HG03135 (cell line): ENCODE measurements at regions not wholly inside any gene's neighbourhood (a gene's known extent, or its start where the extent isn't known, plus 50 kb on each side); places are given as distances from the start of the nearest gene placed in this dataset.

Experiments used
- ATAC-seq: cut with Tn5 transposase; IDR thresholded peaks from one replicate; pipeline ENCODE4 v1.9.1; 2021; ENCODE audit warnings: mild to moderate bottlenecking, moderate library complexity; ENCODE audit not compliant: unreplicated experiment

GRCh38 chr22:46076651-46077339, 73.5 kb upstream of the PPARA start:
- ATAC-seq: no peak

DNA sequence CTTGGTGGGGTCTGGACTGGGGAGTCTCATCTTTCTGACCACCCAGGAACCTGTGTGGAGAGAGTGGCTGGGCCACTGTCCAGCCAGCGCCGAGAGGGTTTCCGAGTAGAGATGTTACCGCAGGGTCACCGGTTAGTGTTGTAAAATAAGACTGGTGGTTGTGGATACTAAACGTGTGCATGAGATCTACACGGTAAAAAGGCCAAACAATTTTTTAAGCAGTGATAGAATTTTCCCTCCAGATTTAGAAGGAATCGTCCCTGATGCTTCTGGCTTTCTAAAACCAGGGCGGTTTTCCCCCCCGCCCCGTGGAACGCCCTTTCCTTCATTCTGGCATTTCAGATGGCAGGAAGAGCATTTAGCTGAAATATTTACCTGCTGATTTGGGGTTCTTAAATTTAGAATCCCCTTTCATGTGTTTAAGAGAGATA, 72.6 kb upstream of the PPARA start:
- ATAC-seq: no peak

GRCh38 chr22:46078241-46079092, 71.9 kb upstream of the PPARA start:
- ATAC-seq: no peak

GRCh38 chr22:46079093-46079860, 71.0 kb upstream of the PPARA start:
- ATAC-seq: no peak

DNA sequence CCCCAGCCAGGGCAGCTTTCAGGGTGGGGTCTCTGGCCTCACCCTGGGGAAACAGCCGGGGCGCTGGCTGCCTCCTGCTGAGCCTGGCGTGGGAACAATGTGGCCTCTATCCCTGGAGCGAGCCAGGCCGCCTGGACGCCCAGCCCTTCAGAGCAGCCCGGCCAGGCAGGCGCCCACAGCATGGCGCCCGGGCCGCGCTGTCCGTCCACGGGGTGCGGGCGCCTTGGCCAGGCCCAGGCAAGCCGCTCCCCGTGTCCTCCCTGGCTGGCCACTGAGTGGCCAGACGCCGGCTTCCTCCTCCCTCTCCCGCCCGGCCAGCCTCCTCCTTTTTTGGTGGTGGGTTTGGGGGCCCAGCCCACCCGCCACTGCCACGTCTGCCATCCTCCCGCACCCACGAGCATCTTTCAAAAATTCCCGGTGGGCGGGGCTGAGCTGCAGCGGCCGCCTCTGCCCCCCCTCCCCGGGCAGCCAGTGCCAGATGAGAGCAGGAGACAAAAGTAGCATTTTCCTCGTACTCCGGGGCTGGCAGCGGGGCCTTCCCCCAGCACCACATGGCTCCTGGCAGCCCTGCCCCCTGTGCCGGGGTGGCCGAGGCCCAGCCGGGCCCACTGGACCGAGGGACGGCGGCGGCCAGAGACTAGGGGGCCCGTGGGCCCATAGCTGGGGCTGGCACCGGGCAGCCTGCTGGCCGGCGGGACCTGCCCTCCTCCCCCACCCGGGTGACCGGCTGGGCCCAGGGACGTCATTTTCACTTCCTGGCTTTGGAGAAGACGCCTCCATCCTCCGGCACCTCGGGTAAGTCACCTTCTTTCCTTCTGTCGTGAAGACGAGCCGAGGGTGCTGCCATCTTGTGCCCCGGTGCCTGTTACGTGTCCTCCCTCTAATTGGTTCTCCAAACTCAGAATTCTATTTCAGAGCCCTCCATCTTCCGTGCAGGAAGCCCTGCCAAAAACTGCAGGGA, 70.2 kb upstream of the PPARA start:
- no peak for ATAC-seq

- no peak for ATAC-seq
Observed at GRCh38 chr22:46081036-46081830, 69.1 kb upstream of the PPARA start.

GRCh38 chr22:46081831-46082210, 68.5 kb upstream of the PPARA start:
- no peak for ATAC-seq

- no peak for ATAC-seq
Observed at GRCh38 chr22:46082633-46083032, 67.7 kb upstream of the PPARA start.

DNA sequence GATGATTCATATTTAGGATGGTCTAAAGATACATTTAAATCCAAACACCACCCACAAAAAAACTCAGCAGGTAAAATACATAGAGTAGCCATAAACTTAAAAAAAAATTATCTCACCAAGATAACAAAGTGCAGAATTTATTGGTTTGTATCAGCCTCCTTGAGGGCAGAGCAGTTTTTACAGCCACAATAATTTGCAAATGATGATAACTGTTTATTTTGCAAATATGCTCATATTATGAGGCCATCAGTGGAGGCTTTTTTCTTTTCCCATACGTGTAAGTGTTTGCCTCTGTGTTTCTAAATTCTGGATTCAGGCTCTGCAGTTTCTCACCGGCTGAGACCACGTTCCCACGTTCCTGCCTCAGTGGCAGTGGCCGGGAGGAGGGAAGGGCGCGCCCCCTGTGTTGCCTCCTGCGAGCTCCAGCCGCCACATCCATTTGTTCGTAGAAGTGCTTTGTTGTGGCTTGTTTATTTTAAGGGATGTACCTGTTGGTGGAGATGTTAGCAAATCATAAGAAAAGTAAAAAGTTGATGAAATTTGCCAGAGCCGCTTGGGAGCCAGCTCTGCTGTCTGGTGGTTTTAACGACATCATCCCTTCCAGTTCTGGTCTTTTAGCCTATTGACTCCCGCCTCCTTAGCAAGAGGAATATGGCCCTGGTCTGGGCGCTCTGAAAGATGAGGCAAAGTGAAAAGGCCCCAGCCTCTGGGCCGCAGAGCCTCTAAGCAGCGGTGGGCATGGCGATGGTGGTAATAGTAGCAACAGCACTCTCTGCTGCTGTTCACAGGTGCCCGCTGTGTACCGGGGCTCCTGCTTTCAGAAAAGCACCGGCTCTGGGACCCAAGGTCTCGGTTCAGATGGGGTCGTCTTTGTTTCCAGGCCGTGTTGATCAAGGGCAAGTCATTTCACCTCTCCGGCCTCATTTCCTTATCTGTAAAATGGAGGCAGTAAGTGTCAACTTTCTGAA, 66.7 kb upstream of the PPARA start:
- ATAC-seq: no peak

- ATAC-seq: no peak
Observed at GRCh38 chr22:46084376-46084775, 66.0 kb upstream of the PPARA start.

DNA sequence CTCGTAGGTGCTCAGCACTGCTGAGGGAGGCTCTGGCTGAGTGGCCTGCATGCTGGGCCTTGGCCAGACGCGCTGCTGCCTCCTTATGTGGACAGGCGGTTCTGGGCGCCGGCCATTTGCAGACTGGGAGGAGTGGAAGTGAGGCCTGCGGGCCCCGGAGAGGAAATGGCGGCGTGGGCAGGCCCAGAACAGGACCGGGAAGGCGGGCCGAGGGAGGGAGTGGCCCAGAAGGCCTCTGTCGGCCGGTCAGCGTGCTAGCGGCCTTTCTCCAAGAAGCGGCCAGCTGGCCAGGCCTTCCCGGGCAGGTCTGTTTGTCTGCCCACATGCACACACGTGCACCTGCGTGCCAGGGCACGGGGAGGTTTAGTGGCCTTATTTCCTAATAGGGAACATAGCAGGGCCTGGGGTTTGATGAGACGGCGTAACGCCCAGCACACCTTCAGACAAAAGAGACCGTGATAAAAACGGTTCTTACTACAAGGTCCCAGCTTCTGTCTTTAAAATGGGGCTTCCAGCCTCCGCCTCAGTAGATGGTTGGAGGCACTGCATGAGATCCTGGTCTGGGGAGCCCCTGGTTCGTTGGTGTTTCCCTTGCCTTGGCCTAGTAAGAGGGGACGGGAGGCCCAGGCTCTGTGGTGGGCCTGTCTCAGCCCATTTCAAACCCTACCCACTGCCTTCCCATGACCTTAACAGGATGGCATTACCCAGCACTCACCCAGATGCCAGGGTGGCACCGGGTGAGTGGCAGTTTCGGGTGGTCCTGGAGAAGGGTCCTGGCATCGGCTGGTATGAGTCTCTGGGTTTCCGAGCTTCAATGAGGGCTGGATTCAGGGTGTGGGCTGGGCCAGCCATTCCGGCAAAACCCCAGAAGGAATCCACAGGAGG, 65.1 kb upstream of the PPARA start:
- no peak for ATAC-seq

GRCh38 chr22:46085828-46086576, 64.3 kb upstream of the PPARA start:
- ATAC-seq: no peak

- no peak for ATAC-seq
Observed at GRCh38 chr22:46086577-46087335, 63.6 kb upstream of the PPARA start.

DNA sequence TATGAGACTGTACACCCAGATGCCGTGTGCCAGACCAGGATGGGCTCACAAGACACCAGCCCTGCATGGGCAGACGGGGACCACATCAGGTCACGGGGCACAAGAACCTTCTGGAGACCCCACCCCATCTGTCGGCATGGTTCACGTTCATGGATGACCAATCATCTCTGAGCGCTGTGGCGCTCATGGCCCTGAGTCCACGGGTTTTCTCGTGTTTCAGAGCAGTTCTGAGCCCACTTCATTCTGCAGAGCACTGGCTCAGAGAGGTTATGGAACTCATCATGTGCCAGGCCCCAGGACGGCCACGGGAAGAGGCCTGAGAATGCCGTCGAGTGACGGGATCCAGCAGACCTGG, 63.0 kb upstream of the PPARA start:
- ATAC-seq: no peak

DNA sequence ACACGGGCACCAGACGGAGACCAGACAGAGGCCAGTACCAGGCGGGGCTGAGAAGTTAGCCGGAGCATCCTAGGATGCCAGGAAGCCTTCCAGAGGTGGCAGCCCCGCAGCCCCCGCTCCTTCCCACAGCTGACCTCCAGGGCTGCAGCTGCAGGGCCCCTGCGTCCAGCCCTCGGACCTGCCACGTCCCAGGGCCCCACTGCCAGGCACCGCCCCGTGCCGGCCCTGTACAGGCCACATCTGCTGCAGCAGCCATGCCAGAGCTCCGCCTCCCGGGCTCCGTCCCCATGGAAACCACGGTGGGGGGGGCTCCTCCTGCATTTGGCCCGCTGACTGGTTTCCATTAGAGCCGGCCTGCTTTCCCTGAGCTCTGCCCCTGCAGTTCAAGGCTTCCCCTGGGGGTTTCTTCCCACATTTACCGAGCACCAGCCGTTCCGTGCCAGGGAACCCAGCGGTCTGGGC, 62.5 kb upstream of the PPARA start:
- ATAC-seq: no peak
